ENCODE measurements at regions not wholly inside any gene's neighbourhood (a gene's known extent, or its start where the extent isn't known, plus 50 kb on each side); places are given as distances from the start of the nearest gene placed in this dataset.

- DNase-seq (ENCODE audit: low spot score), result no peak
These were observed 1079.0 kb upstream of the TENM4 start for GRCh38 chr11:80519596-80520506.

- DNase-seq (ENCODE audit: low spot score), result no peak
These were observed 1076.9 kb upstream of the TENM4 start for GRCh38 chr11:80517701-80518100.

GRCh38 chr11:80515097-80515496, 1074.3 kb upstream of the TENM4 start:
- no peak for DNase-seq (ENCODE audit: low spot score)

GRCh38 chr11:80512491-80512890, 1071.7 kb upstream of the TENM4 start:
- DNase-seq (ENCODE audit: low spot score), result no peak

GRCh38 chr11:80505771-80506170, 1064.9 kb upstream of the TENM4 start:
- no peak for DNase-seq (ENCODE audit: low spot score)

GRCh38 chr11:80503990-80504389, 1063.2 kb upstream of the TENM4 start:
- no peak for DNase-seq (ENCODE audit: low spot score)

- DNase-seq (ENCODE audit: low spot score), result no peak
These were observed 1061.7 kb upstream of the TENM4 start for GRCh38 chr11:80502511-80502910.

- DNase-seq (ENCODE audit: low spot score), result no peak
These were observed 1054.3 kb upstream of the TENM4 start for GRCh38 chr11:80495116-80495515.

- DNase-seq (ENCODE audit: low spot score), result no peak
These were observed 1047.1 kb upstream of the TENM4 start for GRCh38 chr11:80487952-80488351.

- no peak for DNase-seq (ENCODE audit: low spot score)
These were observed 1045.8 kb upstream of the TENM4 start for GRCh38 chr11:80486678-80487077.

GRCh38 chr11:80477178-80477577, 1036.3 kb upstream of the TENM4 start:
- no peak for DNase-seq (ENCODE audit: low spot score)

GRCh38 chr11:80473562-80473961, 1032.7 kb upstream of the TENM4 start:
- DNase-seq (ENCODE audit: low spot score), result no peak

GRCh38 chr11:80469871-80470270, 1029.0 kb upstream of the TENM4 start:
- no peak for DNase-seq (ENCODE audit: low spot score)

GRCh38 chr11:80466570-80466969, 1025.7 kb upstream of the TENM4 start:
- DNase-seq (ENCODE audit: low spot score), result no peak

GRCh38 chr11:80462211-80462610, 1021.4 kb upstream of the TENM4 start:
- no peak for DNase-seq (ENCODE audit: low spot score)

GRCh38 chr11:80458376-80458775, 1017.5 kb upstream of the TENM4 start:
- no peak for DNase-seq (ENCODE audit: low spot score)

GRCh38 chr11:80457823-80458222, 1017.0 kb upstream of the TENM4 start:
- DNase-seq (ENCODE audit: low spot score), result no peak

- DNase-seq (ENCODE audit: low spot score), result no peak
These were observed 1015.0 kb upstream of the TENM4 start for GRCh38 chr11:80455818-80456217.

- no peak for DNase-seq (ENCODE audit: low spot score)
These were observed 1010.3 kb upstream of the TENM4 start for GRCh38 chr11:80451105-80451504.

GRCh38 chr11:80448709-80449108, 1007.9 kb upstream of the TENM4 start:
- DNase-seq (ENCODE audit: low spot score), result no peak

GRCh38 chr11:80443177-80443576, 1002.3 kb upstream of the TENM4 start:
- no peak for DNase-seq (ENCODE audit: low spot score)

- no peak for DNase-seq (ENCODE audit: low spot score)
These were observed 1001.0 kb upstream of the TENM4 start for GRCh38 chr11:80441821-80442220.

- DNase-seq (ENCODE audit: low spot score), result no peak
These were observed 1000.0 kb upstream of the TENM4 start for GRCh38 chr11:80440835-80441234.

GRCh38 chr11:80436547-80436946, 995.7 kb upstream of the TENM4 start:
- no peak for DNase-seq (ENCODE audit: low spot score)
